ENCODE measurements at regions not wholly inside any gene's neighbourhood (a gene's known extent, or its start where the extent isn't known, plus 50 kb on each side); places are given as distances from the start of the nearest gene placed in this dataset.

- Mint-ChIP-seq H3K27me3 (ENCODE audit: low read depth) (peaks cover 4% of the 10 kb centered on the region; the same call in 1 of the 2 replicates), H3K4me1 (peaks cover 0 to 3% of the 10 kb centered on the region in 2 experiments; a peak in 2 of 4 replicates), H3K9me3 (peaks cover 26% of the 10 kb centered on the region in 2 experiments), H3K27ac (no peak overlapping the region), H3K4me3 (no peak overlapping the region), H3K36me3 (ENCODE audit: insufficient read depth in 1 of 3, low read depth in 3 of 3) (peaks cover 4 to 26% (median 10%) of the 10 kb centered on the region in 3 experiments; a peak in 6 of 7 replicates)
- H3K9me3 ChIP-seq (ENCODE audit: control insufficient read depth, low read depth, low read length): peaks cover 5% of the 10 kb centered on the region
- DNase-seq: no peak
- no peak for TF ChIP-seq CTCF (conservative IDR thresholded peaks at IDR 0.05)
- no peak overlapping the region for H3K14ac ChIP-seq (ENCODE audit: insufficient read depth, low read length)
- H4K5ac ChIP-seq (ENCODE audit: insufficient read length, low read depth, low read length): no peak overlapping the region
- no peaks in the 10 kb centered on the region for H4K20me1 ChIP-seq (ENCODE audit: control insufficient read depth, insufficient read depth, insufficient read length)
- H3K4ac ChIP-seq (ENCODE audit: low read depth, low read length): no peak overlapping the region
- no peaks in the 10 kb centered on the region for H3K27me3 ChIP-seq (ENCODE audit: insufficient read depth, low read length)
- H3K23me2 ChIP-seq (ENCODE audit: insufficient read length, low read depth, low read length, poor library complexity, severe bottlenecking): no peaks in the 10 kb centered on the region
- no peak overlapping the region for H3K18ac ChIP-seq (ENCODE audit: insufficient read length, low read depth, low read length)
- H2BK5ac ChIP-seq (ENCODE audit: insufficient read length, low read length): no peak overlapping the region
- no peak overlapping the region for H3K4me2 ChIP-seq (ENCODE audit: insufficient read depth, insufficient read length, low read length)
- H3K79me1 ChIP-seq (ENCODE audit: insufficient read depth, low read depth, low read length, poor library complexity, severe bottlenecking): no peaks in the 10 kb centered on the region
- no peak overlapping the region for H2AK5ac ChIP-seq (ENCODE audit: insufficient read length, low read length)
- no CpG with 5 or more reads among the region's 5 CpGs for WGBS (ENCODE audit: extremely low coverage, insufficient read length, low lambda C conversion rate)
- no peak overlapping the region for H3K23ac ChIP-seq (ENCODE audit: insufficient read length, low read depth, low read length)
- H2AFZ ChIP-seq (ENCODE audit: low read length): no peak overlapping the region
- no peak overlapping the region for H3K9ac ChIP-seq (ENCODE audit: extremely low read depth, insufficient read length, low read length)
- no peak overlapping the region for H2BK12ac ChIP-seq (ENCODE audit: insufficient read length, low read depth, low read length)
- no peak overlapping the region for H2BK15ac ChIP-seq (ENCODE audit: low read depth, low read length)
- H3T11ph ChIP-seq (ENCODE audit: low read length): no peak overlapping the region
- no peak overlapping the region for H4K8ac ChIP-seq (replicated peaks; ENCODE audit: insufficient read length, low read depth, low read length)
- H3K4me1 ChIP-seq (ENCODE audit: insufficient read depth, low read length): no peaks in the 10 kb centered on the region
- H4K91ac ChIP-seq (ENCODE audit: insufficient read length, low read depth, low read length): no peak overlapping the region
- H3K56ac ChIP-seq (ENCODE audit: insufficient read length, low read depth, low read length): no peak overlapping the region
- no peak overlapping the region for H2BK120ac ChIP-seq (ENCODE audit: low read depth, low read length, poor library complexity, severe bottlenecking)
- no peak overlapping the region for H3K27ac ChIP-seq (ENCODE audit: insufficient read length, low read depth, low read length)
- no peak overlapping the region for H2BK20ac ChIP-seq (ENCODE audit: low read depth, low read length, poor library complexity, severe bottlenecking)
- no peaks in the 10 kb centered on the region for H3K79me2 ChIP-seq (ENCODE audit: insufficient read depth, low read length)
These were observed 520.0 kb upstream of the TCF4 start for GRCh38 chr18:56107821-56108477.
